Fibroblast of lung (primary cell): ENCODE measurements at regions not wholly inside any gene's neighbourhood (a gene's known extent, or its start where the extent isn't known, plus 50 kb on each side); places are given as distances from the start of the nearest gene placed in this dataset.
"Not testable (repeated sequence)": the region's sequence is repeated elsewhere in the genome, so short reads cannot be mapped to it uniquely, and the experiment has no call there.

Experiments used
- DNase-seq, 2 donors: peaks; one replicate each; pipeline versions ENCODE4 v3.0.0 to v3.0.0-alpha.2; 2010; ENCODE audit warnings: low read depth in 2 of 2
- H2AFZ ChIP-seq: 2 replicates; pipeline ENCODE4 v1.5.1; 2012; ENCODE audit warnings: low read length, control low read depth, inconsistent platforms
- H3K27ac ChIP-seq: 2 replicates; pipeline ENCODE4 v1.5.1; 2011; ENCODE audit warnings: low read length, control low read depth; ENCODE audit not compliant: insufficient read depth
- H3K27me3 ChIP-seq: 2 replicates; pipeline ENCODE4 v1.5.1; 2011; ENCODE audit warnings: mild to moderate bottlenecking, low read length; ENCODE audit not compliant: control insufficient read depth, insufficient read depth
- H3K36me3 ChIP-seq: 2 replicates; pipeline ENCODE4 v1.5.1; 2011; ENCODE audit warnings: low read length; ENCODE audit not compliant: control insufficient read depth, insufficient read depth
- H3K4me1 ChIP-seq: 2 replicates; pipeline ENCODE4 v1.5.1; 2011; ENCODE audit warnings: low read length; ENCODE audit not compliant: control insufficient read depth, insufficient read depth; ENCODE audit errors: extremely low read depth
- H3K4me2 ChIP-seq: 2 replicates; pipeline ENCODE4 v1.5.1; 2011; ENCODE audit warnings: low read length, control low read depth; ENCODE audit not compliant: insufficient read depth; ENCODE audit errors: extremely low read depth
- H3K4me3 ChIP-seq, 4 experiments: fragments of 200-600 bp in 1 of 4; sonication (generic) in 1 of 4; replicated peaks in 1 of 4; 2 replicates each; pipeline ENCODE4 v1.5.1; 2011 to 2016; ENCODE audit warnings: low read length in 4 of 4, low read depth in 3 of 4, mild to moderate bottlenecking in 3 of 4, control low read depth in 2 of 4, inconsistent platforms in 1 of 4, mixed read lengths in 1 of 4; ENCODE audit not compliant: insufficient read depth in 1 of 4; ENCODE audit errors: control extremely low read depth in 1 of 4
- H3K79me2 ChIP-seq: 2 replicates; pipeline ENCODE4 v1.5.1; 2012; ENCODE audit warnings: mild to moderate bottlenecking, low read length, inconsistent platforms; ENCODE audit not compliant: control insufficient read depth, insufficient read depth
- H3K9ac ChIP-seq: 2 replicates; pipeline ENCODE4 v1.5.1; 2011; ENCODE audit warnings: mild to moderate bottlenecking, low read length, control low read depth; ENCODE audit not compliant: insufficient read depth
- H3K9me3 ChIP-seq: 2 replicates; pipeline ENCODE4 v1.5.1; 2012; ENCODE audit warnings: low read depth, low read length; ENCODE audit not compliant: control insufficient read depth, insufficient read depth
- H4K20me1 ChIP-seq: 2 replicates; pipeline ENCODE4 v1.5.1; 2011; ENCODE audit warnings: low read length; ENCODE audit not compliant: control insufficient read depth, insufficient read depth; ENCODE audit errors: extremely low read depth
- EZH2 ChIP-seq: IDR thresholded peaks from 2 replicates; pipeline ENCODE4 v1.5.1; 2012; ENCODE audit warnings: low read length, control low read depth, mild to moderate bottlenecking; ENCODE audit errors: missing control alignments
- TF ChIP-seq, protein P1 (sequence below), 2 donors: IDR thresholded peaks in 1 of 2; conservative IDR thresholded peaks in 1 of 2; 1 replicate in 1 of 2; 2 replicates in 1 of 2; pipeline ENCODE4 v1.5.1; 2011 to 2012; ENCODE audit warnings: low read length in 2 of 2, control low read depth in 1 of 2, inconsistent platforms in 1 of 2, low read depth in 1 of 2, mild to moderate bottlenecking in 1 of 2

- H4K20me1 ChIP-seq = no peaks in the 10 kb centered on the region
- H3K4me2 ChIP-seq = no peak overlapping the region
- TF ChIP-seq, protein P1, sequence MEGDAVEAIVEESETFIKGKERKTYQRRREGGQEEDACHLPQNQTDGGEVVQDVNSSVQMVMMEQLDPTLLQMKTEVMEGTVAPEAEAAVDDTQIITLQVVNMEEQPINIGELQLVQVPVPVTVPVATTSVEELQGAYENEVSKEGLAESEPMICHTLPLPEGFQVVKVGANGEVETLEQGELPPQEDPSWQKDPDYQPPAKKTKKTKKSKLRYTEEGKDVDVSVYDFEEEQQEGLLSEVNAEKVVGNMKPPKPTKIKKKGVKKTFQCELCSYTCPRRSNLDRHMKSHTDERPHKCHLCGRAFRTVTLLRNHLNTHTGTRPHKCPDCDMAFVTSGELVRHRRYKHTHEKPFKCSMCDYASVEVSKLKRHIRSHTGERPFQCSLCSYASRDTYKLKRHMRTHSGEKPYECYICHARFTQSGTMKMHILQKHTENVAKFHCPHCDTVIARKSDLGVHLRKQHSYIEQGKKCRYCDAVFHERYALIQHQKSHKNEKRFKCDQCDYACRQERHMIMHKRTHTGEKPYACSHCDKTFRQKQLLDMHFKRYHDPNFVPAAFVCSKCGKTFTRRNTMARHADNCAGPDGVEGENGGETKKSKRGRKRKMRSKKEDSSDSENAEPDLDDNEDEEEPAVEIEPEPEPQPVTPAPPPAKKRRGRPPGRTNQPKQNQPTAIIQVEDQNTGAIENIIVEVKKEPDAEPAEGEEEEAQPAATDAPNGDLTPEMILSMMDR (conservative IDR thresholded peaks at IDR 0.05 in 1 of 2, IDR thresholded peaks at IDR 0.05 in 1 of 2; ENCODE audit: low read depth in 1 of 2, low read length in 2 of 2) = no peak
- peak in 1 of 2 donors; percentile 69 for DNase-seq
- no peaks in the 10 kb centered on the region for H3K9me3 ChIP-seq
- no peak overlapping the region for H2AFZ ChIP-seq
- H3K36me3 ChIP-seq = no peaks in the 10 kb centered on the region
- H3K79me2 ChIP-seq = no peaks in the 10 kb centered on the region
- no peak overlapping the region for H3K27ac ChIP-seq
- no peaks in the 10 kb centered on the region for H3K27me3 ChIP-seq
- H3K4me1 ChIP-seq = no peaks in the 10 kb centered on the region
- no peak overlapping the region for H3K9ac ChIP-seq
- H3K4me3 ChIP-seq = no peak overlapping the region
These were observed 346.8 kb upstream of the TECRL start for GRCh38 chr4:64756016-64756415.

DNA sequence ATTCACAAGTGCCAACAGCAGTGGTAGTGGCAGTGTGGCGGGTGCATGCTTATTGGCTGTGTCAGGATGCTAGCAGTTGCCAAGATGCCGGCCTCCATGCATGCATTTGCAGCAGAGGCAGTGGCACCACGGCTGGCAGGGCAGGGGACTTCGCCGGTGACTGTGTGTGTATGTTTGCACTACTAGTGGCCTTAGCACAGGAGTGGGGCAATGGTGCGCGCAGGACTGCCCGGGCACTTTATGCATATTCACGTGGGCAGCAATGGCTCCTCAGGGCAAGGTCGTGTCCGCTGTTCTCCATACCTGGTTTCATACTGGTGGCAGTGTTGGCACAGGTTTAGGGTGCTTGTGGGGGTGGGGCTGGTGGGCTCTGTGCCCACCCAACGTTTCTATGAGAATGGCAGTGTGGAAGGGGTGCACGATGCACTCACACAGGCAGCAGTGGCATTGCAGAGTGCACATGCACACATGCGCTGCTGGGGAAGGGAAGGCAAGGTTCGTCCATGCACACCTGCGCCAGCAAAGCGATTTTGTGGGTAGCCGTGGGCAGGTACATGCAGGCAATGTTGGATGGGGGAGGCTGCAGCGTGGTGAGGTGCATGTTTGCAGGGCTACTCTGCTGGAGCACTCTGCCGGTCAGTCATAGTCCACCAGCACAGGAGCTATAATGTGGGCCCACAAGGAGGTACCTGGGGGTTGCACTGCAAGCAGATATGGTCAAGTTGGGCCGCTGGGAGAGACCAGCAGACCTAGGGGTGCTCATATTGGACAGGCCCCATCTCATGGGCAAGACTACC is 338.9 kb upstream of the TECRL start:
- DNase-seq = no peak
- Histone ChIP-seq H2AFZ (no peak overlapping the region), H3K27ac (no peak overlapping the region), H3K9ac (no peak overlapping the region), H3K27me3 (no peaks in the 10 kb centered on the region), H3K4me1 (no peaks in the 10 kb centered on the region), H3K4me2 (no peak overlapping the region), H3K79me2 (no peaks in the 10 kb centered on the region), H3K36me3 (no peaks in the 10 kb centered on the region), H4K20me1 (no peaks in the 10 kb centered on the region), H3K9me3 (no peaks in the 10 kb centered on the region), H3K4me3 (no peak overlapping the region)
- TF ChIP-seq EZH2 = no peak
- TF ChIP-seq, protein P1 (conservative IDR thresholded peaks at IDR 0.05 in 1 of 2, IDR thresholded peaks at IDR 0.05 in 1 of 2; ENCODE audit: low read depth in 1 of 2, low read length in 2 of 2) = no peak

DNA sequence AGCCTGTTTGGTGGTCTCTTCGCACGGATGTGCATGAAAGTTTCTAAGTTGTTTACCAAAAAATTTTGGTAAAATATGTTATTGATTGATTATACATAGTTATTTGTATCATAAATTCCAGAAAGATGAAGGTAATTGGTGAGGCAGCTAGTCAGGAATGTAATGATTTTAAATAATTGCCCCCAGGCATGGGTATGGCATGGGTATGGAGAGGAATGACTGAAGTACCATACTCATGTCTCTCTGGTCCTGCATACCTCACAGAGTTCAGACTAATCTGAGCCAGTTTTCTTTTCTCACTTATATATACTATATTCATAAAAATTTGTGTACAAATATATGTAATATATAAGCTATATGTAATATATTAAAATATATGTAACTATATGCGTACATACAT is 329.0 kb upstream of the TECRL start:
- Histone ChIP-seq H3K4me1 (no peaks in the 10 kb centered on the region), H3K27ac (no peak overlapping the region), H3K9ac (no peak overlapping the region), H4K20me1 (no peaks in the 10 kb centered on the region), H3K79me2 (no peaks in the 10 kb centered on the region), H3K4me2 (no peak overlapping the region), H3K9me3 (no peaks in the 10 kb centered on the region), H2AFZ (no peak overlapping the region), H3K4me3 (no peak overlapping the region), H3K36me3 (no peaks in the 10 kb centered on the region), H3K27me3 (no peaks in the 10 kb centered on the region)
- DNase-seq = no peak
- TF ChIP-seq EZH2 = no peak
- TF ChIP-seq, protein P1 (conservative IDR thresholded peaks at IDR 0.05 in 1 of 2, IDR thresholded peaks at IDR 0.05 in 1 of 2; ENCODE audit: low read depth in 1 of 2, low read length in 2 of 2) = no peak

DNA sequence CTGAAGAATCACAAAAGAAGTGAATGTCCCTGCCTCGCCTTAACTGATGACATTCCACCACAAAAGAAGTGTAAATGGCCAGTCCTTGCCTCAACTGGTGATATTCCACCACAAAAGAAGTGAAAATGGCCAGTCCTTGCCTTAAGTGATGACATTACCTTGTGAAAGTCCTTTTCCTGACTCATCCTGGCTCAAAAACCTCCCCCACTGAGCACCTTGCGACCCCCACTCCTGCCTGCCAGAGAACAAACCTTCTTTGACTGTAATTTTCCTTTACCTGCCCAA is 328.5 kb upstream of the TECRL start:
- H3K4me1 ChIP-seq, H4K20me1 ChIP-seq, H3K9ac ChIP-seq, H3K36me3 ChIP-seq, H3K4me2 ChIP-seq, H3K27ac ChIP-seq, H3K9me3 ChIP-seq, H2AFZ ChIP-seq, H3K27me3 ChIP-seq, DNase-seq, H3K4me3 ChIP-seq, H3K79me2 ChIP-seq: not testable (repeated sequence)
